Natural killer cell treated with Interleukin-12 subunit alpha and Interleukin-12 subunit beta and Interleukin-15 and Interleukin-18, amount 100 ng/mL, for 72 hours (primary cell): ENCODE measurements at regions not wholly inside any gene's neighbourhood (a gene's known extent, or its start where the extent isn't known, plus 50 kb on each side); places are given as distances from the start of the nearest gene placed in this dataset.

Experiments
- ATAC-seq, 2 donors: fragments of 150-1000 bp; cut with Tn5 transposase in 1 of 2; sonication (Bioruptor Pico), chemical (Tn5 transposase) in 1 of 2; 2 replicates each; pipeline ENCODE4 v1.10.0; 2021
- DNase-seq: peaks from one replicate; pipeline ENCODE4 v3.0.0; 2022; ENCODE audit warnings: low spot score
- H3K27ac Mint-ChIP-seq, 2 donors: 1 replicate in 1 of 2; 2 replicates in 1 of 2; pipeline ENCODE4 v1.8.0; 2022; ENCODE audit warnings: mixed read lengths in 2 of 2, mild to moderate bottlenecking in 1 of 2, moderate library complexity in 1 of 2
- H3K27me3 Mint-ChIP-seq, 2 donors: 1 replicate in 1 of 2; 2 replicates in 1 of 2; pipeline ENCODE4 v1.8.0; 2022; ENCODE audit warnings: mixed read lengths in 2 of 2
- H3K36me3 Mint-ChIP-seq: one replicate; pipeline ENCODE4 v1.8.0; 2022; ENCODE audit warnings: mixed read lengths
- H3K4me1 Mint-ChIP-seq, 2 donors: 1 replicate in 1 of 2; 2 replicates in 1 of 2; pipeline ENCODE4 v1.8.0; 2022; ENCODE audit warnings: low read depth in 2 of 2, mixed read lengths in 2 of 2, mild to moderate bottlenecking in 1 of 2
- H3K4me3 Mint-ChIP-seq: one replicate; pipeline ENCODE4 v1.8.0; 2022; ENCODE audit warnings: mixed read lengths
- H3K9me3 Mint-ChIP-seq: 2 replicates; pipeline ENCODE4 v1.8.0; 2022; ENCODE audit warnings: mixed read lengths

GRCh38 chr12:92049403-92049802 is 96.2 kb downstream of the BTG1 start:
- DNase-seq, result no peak
- H3K4me3 Mint-ChIP-seq, result no peak overlapping the region
- peaks cover 5% of the 10 kb centered on the region for H3K9me3 Mint-ChIP-seq
- no peak for ATAC-seq
- peaks cover 0 to 5% of the 10 kb centered on the region in 2 donors for H3K27me3 Mint-ChIP-seq
- H3K4me1 Mint-ChIP-seq, result peaks cover 2 to 18% of the 10 kb centered on the region in 2 donors
- no peak overlapping the region for H3K27ac Mint-ChIP-seq
- H3K36me3 Mint-ChIP-seq, result no peaks in the 10 kb centered on the region

GRCh38 chr12:92047393-92047826 is 98.2 kb downstream of the BTG1 start:
- Mint-ChIP-seq H3K4me1 (peaks cover 2 to 18% of the 10 kb centered on the region in 2 donors), H3K27me3 (peaks cover 0 to 5% of the 10 kb centered on the region in 2 donors), H3K36me3 (no peaks in the 10 kb centered on the region), H3K9me3 (peaks cover 5% of the 10 kb centered on the region), H3K27ac (no peak overlapping the region), H3K4me3 (no peak overlapping the region)
- DNase-seq (no peak), ATAC-seq (no peak)

GRCh38 chr12:92046557-92047392 is 98.9 kb downstream of the BTG1 start:
- no peaks in the 10 kb centered on the region for H3K36me3 Mint-ChIP-seq
- no peak overlapping the region for H3K4me3 Mint-ChIP-seq
- no peak for ATAC-seq
- no peak for DNase-seq
- H3K9me3 Mint-ChIP-seq, result peaks cover 3% of the 10 kb centered on the region
- peaks cover 2 to 23% of the 10 kb centered on the region in 2 donors for H3K4me1 Mint-ChIP-seq
- H3K27ac Mint-ChIP-seq, result peak overlapping the region in 1 of 2 donors; percentile 28
- H3K27me3 Mint-ChIP-seq, result peaks cover 0 to 5% of the 10 kb centered on the region in 2 donors

DNA sequence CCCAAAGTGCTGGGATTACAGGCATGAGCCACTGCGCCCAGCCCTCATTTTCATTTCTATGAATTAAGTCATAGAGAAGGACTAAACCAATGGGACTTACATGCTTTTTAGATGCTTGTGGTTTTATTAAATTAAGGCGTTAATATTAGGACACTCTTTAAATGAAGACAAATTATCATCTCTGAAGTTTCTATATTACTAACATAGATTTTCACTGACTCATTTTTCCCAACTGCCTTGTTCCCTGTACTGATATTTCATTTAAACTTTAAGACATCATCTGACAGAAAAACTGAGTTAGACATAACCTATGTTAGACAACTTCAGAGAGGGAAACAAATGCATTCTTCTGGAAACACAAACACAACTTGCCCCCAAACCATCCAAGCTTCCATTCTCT is 99.8 kb downstream of the BTG1 start:
- H3K4me3 Mint-ChIP-seq, result no peak overlapping the region
- peaks cover 3% of the 10 kb centered on the region for H3K9me3 Mint-ChIP-seq
- peaks cover 2 to 24% of the 10 kb centered on the region in 2 donors for H3K4me1 Mint-ChIP-seq
- no peak overlapping the region for H3K27ac Mint-ChIP-seq
- DNase-seq, result no peak
- ATAC-seq, result no peak
- peaks cover 0 to 5% of the 10 kb centered on the region in 2 donors for H3K27me3 Mint-ChIP-seq
- H3K36me3 Mint-ChIP-seq, result no peaks in the 10 kb centered on the region

GRCh38 chr12:92044435-92044834 is 101.2 kb downstream of the BTG1 start:
- Mint-ChIP-seq H3K9me3 (peaks cover 3% of the 10 kb centered on the region), H3K27ac (no peak overlapping the region), H3K36me3 (no peaks in the 10 kb centered on the region), H3K4me3 (no peak overlapping the region), H3K4me1 (peaks cover 2 to 23% of the 10 kb centered on the region in 2 donors), H3K27me3 (peaks cover 0 to 5% of the 10 kb centered on the region in 2 donors)
- no peak for DNase-seq
- ATAC-seq, result no peak

- no peak for ATAC-seq
- H3K9me3 Mint-ChIP-seq, result no peaks in the 10 kb centered on the region
- H3K4me1 Mint-ChIP-seq, result peaks cover 0 to 18% of the 10 kb centered on the region in 2 donors
- no peaks in the 10 kb centered on the region for H3K36me3 Mint-ChIP-seq
- H3K27ac Mint-ChIP-seq, result no peak overlapping the region
- no peak for DNase-seq
- no peak overlapping the region for H3K4me3 Mint-ChIP-seq
- H3K27me3 Mint-ChIP-seq, result peaks cover 0 to 2% of the 10 kb centered on the region in 2 donors
These were observed 102.7 kb downstream of the BTG1 start for GRCh38 chr12:92042791-92043531.

DNA sequence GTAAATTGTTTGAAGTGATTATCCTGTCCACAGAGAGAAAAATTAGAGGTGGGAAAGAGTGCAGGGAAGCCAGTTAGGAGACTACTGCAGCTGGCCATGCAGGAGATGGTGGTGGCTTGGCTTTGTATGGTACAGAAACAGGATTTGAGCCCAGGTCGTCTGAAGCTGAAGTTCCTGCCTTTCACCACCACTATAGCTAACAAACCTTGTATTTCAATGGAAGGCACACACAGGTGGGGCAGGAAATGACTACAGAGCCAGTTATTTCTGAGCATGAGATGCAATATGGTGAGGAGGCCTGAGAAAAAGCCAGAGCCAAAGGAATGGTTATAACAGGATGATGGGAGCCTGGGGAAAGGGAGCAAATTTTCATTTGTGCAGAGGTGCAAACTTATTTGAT is 103.9 kb downstream of the BTG1 start:
- no peak for ATAC-seq
- DNase-seq, result no peak
- no peaks in the 10 kb centered on the region for H3K36me3 Mint-ChIP-seq
- peaks cover 3 to 20% of the 10 kb centered on the region in 2 donors for H3K4me1 Mint-ChIP-seq
- H3K4me3 Mint-ChIP-seq, result no peak overlapping the region
- no peak overlapping the region for H3K27ac Mint-ChIP-seq
- H3K27me3 Mint-ChIP-seq, result peaks cover 0 to 2% of the 10 kb centered on the region in 2 donors
- H3K9me3 Mint-ChIP-seq, result no peaks in the 10 kb centered on the region

- Mint-ChIP-seq H3K4me1 (peaks cover 17 to 31% of the 10 kb centered on the region in 2 donors), H3K9me3 (no peaks in the 10 kb centered on the region), H3K27ac (no peak overlapping the region)
These were observed 106.6 kb downstream of the BTG1 start for GRCh38 chr12:92039046-92039445.

DNA sequence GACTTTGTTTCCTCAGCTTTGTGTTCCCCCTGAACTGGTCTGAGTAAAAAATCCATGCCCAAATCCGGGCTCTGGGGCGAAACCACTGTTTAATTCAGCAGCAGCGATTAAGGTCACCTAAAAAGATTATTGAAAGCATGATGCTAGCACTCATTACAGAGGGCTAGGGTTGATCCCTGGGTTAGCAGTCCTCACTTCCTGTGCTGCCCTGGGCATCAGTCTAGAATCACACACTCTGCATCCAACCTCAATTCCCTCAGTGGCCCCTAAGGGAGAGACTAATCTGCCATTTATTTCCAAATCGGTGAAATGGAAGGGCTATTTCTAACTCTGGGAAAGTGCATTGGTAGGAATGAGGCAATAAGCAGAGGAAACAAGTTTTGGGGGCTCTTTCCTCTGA is 107.2 kb downstream of the BTG1 start:
- Mint-ChIP-seq H3K4me1 (peaks cover 20 to 35% of the 10 kb centered on the region in 2 donors), H3K9me3 (peaks cover 3% of the 10 kb centered on the region)

More at GRCh38 chr12:92039046-92039445, 106.6 kb downstream of the BTG1 start:
- no peaks in the 10 kb centered on the region for H3K36me3 Mint-ChIP-seq
- H3K4me3 Mint-ChIP-seq, result no peak overlapping the region
- no peaks in the 10 kb centered on the region for H3K27me3 Mint-ChIP-seq
- DNase-seq (no peak), ATAC-seq (no peak)

DNA sequence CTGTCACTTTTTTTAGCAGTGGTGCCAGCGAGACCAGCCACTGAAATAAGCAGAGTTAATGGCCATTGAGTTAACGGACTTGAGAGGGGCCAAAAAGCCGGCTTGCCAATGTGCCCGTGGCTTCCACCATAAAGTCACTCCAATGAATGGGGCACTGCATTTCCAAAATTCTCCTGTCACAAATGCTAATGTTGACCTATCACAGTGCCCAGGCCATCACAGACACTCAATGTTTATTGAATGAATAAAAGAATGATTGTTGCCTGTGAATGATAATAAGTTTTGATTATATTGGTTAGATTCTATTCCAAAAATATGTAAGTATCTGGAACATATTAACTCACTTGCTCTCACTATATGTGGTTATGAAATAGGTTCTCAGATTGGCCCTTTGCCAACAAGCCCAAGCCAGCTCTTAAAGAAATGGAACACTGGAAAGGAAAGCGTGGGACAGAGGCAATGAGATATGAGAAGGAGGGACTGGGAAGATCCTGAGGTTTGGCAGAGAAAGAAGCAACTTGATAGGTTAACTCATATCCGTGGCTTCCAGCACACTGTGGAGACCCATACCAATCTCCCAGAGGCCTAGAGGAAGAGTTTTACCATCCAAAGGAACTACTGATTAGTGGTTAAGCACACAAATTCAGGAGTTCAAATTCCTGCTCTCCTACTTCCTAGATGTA is 108.7 kb downstream of the BTG1 start:
- H3K4me1 Mint-ChIP-seq, result peaks cover 29 to 43% of the 10 kb centered on the region in 2 donors
- no peaks in the 10 kb centered on the region for H3K27me3 Mint-ChIP-seq
- H3K9me3 Mint-ChIP-seq, result peaks cover 7% of the 10 kb centered on the region
- no peak for DNase-seq
- H3K36me3 Mint-ChIP-seq, result peaks cover 6% of the 10 kb centered on the region
- H3K4me3 Mint-ChIP-seq, result no peak overlapping the region
- H3K27ac Mint-ChIP-seq, result peak overlapping the region; percentile 11 to 95
- ATAC-seq, result no peak

More for the DNA sequence above, 107.2 kb downstream of the BTG1 start:
- H3K27me3 Mint-ChIP-seq, result no peaks in the 10 kb centered on the region
- H3K4me3 Mint-ChIP-seq, result no peak overlapping the region
- no peak overlapping the region for H3K27ac Mint-ChIP-seq
- no peak for ATAC-seq
- H3K36me3 Mint-ChIP-seq, result no peaks in the 10 kb centered on the region
- DNase-seq, result no peak

GRCh38 chr12:92036061-92036620 is 109.5 kb downstream of the BTG1 start:
- Mint-ChIP-seq H3K27ac (peak overlapping the region; percentile 95 to 98), H3K36me3 (peaks cover 6% of the 10 kb centered on the region), H3K4me1 (peaks cover 37 to 48% of the 10 kb centered on the region in 2 donors), H3K9me3 (peaks cover 7% of the 10 kb centered on the region), H3K27me3 (no peaks in the 10 kb centered on the region), H3K4me3 (peak overlapping the region; percentile 99)
- no peak for DNase-seq
- ATAC-seq, result no peak

- no peak for ATAC-seq
- H3K9me3 Mint-ChIP-seq, result peaks cover 7% of the 10 kb centered on the region
- no peaks in the 10 kb centered on the region for H3K27me3 Mint-ChIP-seq
These were observed 110.2 kb downstream of the BTG1 start for GRCh38 chr12:92035477-92035876.

DNA sequence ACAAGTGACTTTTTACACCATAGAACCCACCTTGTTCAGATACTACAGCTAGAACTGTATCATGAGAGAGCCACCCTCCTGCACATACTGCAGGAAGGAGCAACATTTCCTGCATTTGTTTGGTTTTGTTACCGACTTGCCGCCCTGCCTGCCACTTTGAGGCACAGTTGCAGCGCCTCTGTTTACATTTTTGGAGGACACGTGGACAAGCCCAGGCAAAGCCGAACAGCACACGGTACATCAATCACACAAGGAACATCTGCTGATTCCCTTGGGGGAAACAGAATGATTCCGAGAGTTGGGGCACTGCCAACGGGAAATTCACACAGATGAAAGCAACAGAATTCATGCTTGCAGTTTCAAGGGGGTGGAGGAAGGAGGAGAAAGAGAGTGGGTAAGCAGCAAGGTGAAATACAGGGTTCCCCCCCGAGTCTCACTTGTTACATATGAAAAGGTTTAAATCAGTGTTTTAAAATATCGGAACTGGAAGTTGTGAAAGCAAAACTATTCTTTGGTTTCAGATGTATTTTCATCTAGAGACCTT is 110.7 kb downstream of the BTG1 start:
- ATAC-seq (peak; percentile 58 to 67), DNase-seq (peak; percentile 62)
- H3K27me3 Mint-ChIP-seq, result no peaks in the 10 kb centered on the region
- peak overlapping the region; percentile 95 to 98 for H3K27ac Mint-ChIP-seq
- H3K36me3 Mint-ChIP-seq, result peaks cover 6% of the 10 kb centered on the region
- H3K4me3 Mint-ChIP-seq, result peak overlapping the region; percentile 99
- peaks cover 7% of the 10 kb centered on the region for H3K9me3 Mint-ChIP-seq
- peaks cover 44 to 60% of the 10 kb centered on the region in 2 donors for H3K4me1 Mint-ChIP-seq

More at GRCh38 chr12:92035477-92035876, 110.2 kb downstream of the BTG1 start:
- no peak for DNase-seq
- Mint-ChIP-seq H3K36me3 (peaks cover 6% of the 10 kb centered on the region), H3K27ac (peak overlapping the region; percentile 95 to 98), H3K4me1 (peaks cover 41 to 55% of the 10 kb centered on the region in 2 donors), H3K4me3 (peak overlapping the region; percentile 99)
